Activated naive CD8-positive, alpha-beta T cell treated with anti-CD3 and anti-CD28 coated beads, Interleukin-2, amount 50 U/mL, for 24 hours (primary cell): ENCODE measurements at regions not wholly inside any gene's neighbourhood (a gene's known extent, or its start where the extent isn't known, plus 50 kb on each side); places are given as distances from the start of the nearest gene placed in this dataset.
"Not testable (repeated sequence)": the region's sequence is repeated elsewhere in the genome, so short reads cannot be mapped to it uniquely, and the experiment has no call there.

ENCODE experiments used
- ATAC-seq: fragments of 150-1000 bp; cut with Tn5 transposase; one replicate; pipeline ENCODE4 v1.10.0; 2021
- DNase-seq: peaks from one replicate; pipeline ENCODE4 v3.0.0; 2021
- H3K27ac Mint-ChIP-seq: one replicate; pipeline ENCODE4 v1.8.0; 2021; ENCODE audit warnings: mild to moderate bottlenecking, mixed read lengths
- H3K27me3 Mint-ChIP-seq: one replicate; pipeline ENCODE4 v1.8.0; 2021; ENCODE audit warnings: mixed read lengths
- H3K36me3 Mint-ChIP-seq: one replicate; pipeline ENCODE4 v1.8.0; 2021; ENCODE audit warnings: low read depth, mixed read lengths
- H3K4me1 Mint-ChIP-seq: one replicate; pipeline ENCODE4 v1.8.0; 2021; ENCODE audit warnings: mixed read lengths
- H3K4me3 Mint-ChIP-seq: one replicate; pipeline ENCODE4 v1.8.0; 2021; ENCODE audit warnings: mild to moderate bottlenecking, moderate library complexity, mixed read lengths
- H3K9me3 Mint-ChIP-seq: one replicate; pipeline ENCODE4 v1.8.0; 2021; ENCODE audit warnings: mixed read lengths

- Mint-ChIP-seq H3K27me3 (no peaks in the 10 kb centered on the region), H3K36me3 (no peaks in the 10 kb centered on the region), H3K27ac (no peak overlapping the region), H3K4me1 (peaks cover 8% of the 10 kb centered on the region), H3K9me3 (no peaks in the 10 kb centered on the region), H3K4me3 (no peak overlapping the region)
- DNase-seq (no peak), ATAC-seq (no peak)
Measured at GRCh38 chr1:228833911-228834688, 98.8 kb downstream of the RHOU start.

GRCh38 chr1:228835456-228835855 is 100.2 kb downstream of the RHOU start:
- DNase-seq = no peak
- H3K27ac Mint-ChIP-seq = no peak overlapping the region
- ATAC-seq = no peak

GRCh38 chr1:228835911-228836310 is 100.6 kb downstream of the RHOU start:
- Mint-ChIP-seq H3K27ac (no peak overlapping the region), H3K36me3 (no peaks in the 10 kb centered on the region), H3K4me1 (peaks cover 7% of the 10 kb centered on the region), H3K4me3 (no peak overlapping the region), H3K9me3 (no peaks in the 10 kb centered on the region), H3K27me3 (no peaks in the 10 kb centered on the region)
- DNase-seq (no peak), ATAC-seq (no peak)

More at GRCh38 chr1:228835456-228835855, 100.2 kb downstream of the RHOU start:
- Mint-ChIP-seq H3K9me3 (no peaks in the 10 kb centered on the region), H3K4me1 (peaks cover 8% of the 10 kb centered on the region), H3K36me3 (no peaks in the 10 kb centered on the region), H3K27me3 (no peaks in the 10 kb centered on the region), H3K4me3 (no peak overlapping the region)

GRCh38 chr1:228836427-228836826 is 101.1 kb downstream of the RHOU start:
- Mint-ChIP-seq H3K36me3 (no peaks in the 10 kb centered on the region), H3K9me3 (no peaks in the 10 kb centered on the region)

GRCh38 chr1:228837032-228837431 is 101.8 kb downstream of the RHOU start:
- Mint-ChIP-seq H3K27me3 (no peaks in the 10 kb centered on the region), H3K27ac (no peak overlapping the region), H3K36me3 (no peaks in the 10 kb centered on the region), H3K4me1 (no peaks in the 10 kb centered on the region), H3K9me3 (no peaks in the 10 kb centered on the region), H3K4me3 (no peak overlapping the region)
- ATAC-seq (no peak), DNase-seq (no peak)

More at GRCh38 chr1:228836427-228836826, 101.1 kb downstream of the RHOU start:
- Mint-ChIP-seq H3K4me1 (peaks cover 2% of the 10 kb centered on the region), H3K27ac (no peak overlapping the region), H3K4me3 (no peak overlapping the region), H3K27me3 (no peaks in the 10 kb centered on the region)
- no peak for DNase-seq
- no peak for ATAC-seq

- Mint-ChIP-seq H3K4me3 (no peak overlapping the region), H3K27me3 (no peaks in the 10 kb centered on the region), H3K36me3 (no peaks in the 10 kb centered on the region), H3K27ac (no peak overlapping the region), H3K9me3 (peaks cover 6% of the 10 kb centered on the region), H3K4me1 (no peaks in the 10 kb centered on the region)
- no peak for ATAC-seq
- no peak for DNase-seq
Measured at GRCh38 chr1:228837817-228838716, 102.8 kb downstream of the RHOU start.

GRCh38 chr1:228838717-228839500 is 103.6 kb downstream of the RHOU start:
- no peak overlapping the region for H3K4me3 Mint-ChIP-seq
- H3K27me3 Mint-ChIP-seq = no peaks in the 10 kb centered on the region
- no peak overlapping the region for H3K27ac Mint-ChIP-seq
- ATAC-seq (no peak), DNase-seq (no peak)
- H3K4me1 Mint-ChIP-seq = no peaks in the 10 kb centered on the region
- peaks cover 7% of the 10 kb centered on the region for H3K9me3 Mint-ChIP-seq
- peaks cover 2% of the 10 kb centered on the region for H3K36me3 Mint-ChIP-seq

GRCh38 chr1:228839656-228840055 is 104.4 kb downstream of the RHOU start:
- Mint-ChIP-seq H3K4me1 (no peaks in the 10 kb centered on the region), H3K9me3 (peaks cover 7% of the 10 kb centered on the region), H3K4me3 (no peak overlapping the region), H3K36me3 (peaks cover 2% of the 10 kb centered on the region), H3K27me3 (no peaks in the 10 kb centered on the region), H3K27ac (no peak overlapping the region)
- no peak for ATAC-seq
- no peak for DNase-seq

GRCh38 chr1:228841632-228842031 is 106.4 kb downstream of the RHOU start:
- Mint-ChIP-seq H3K27me3 (no peaks in the 10 kb centered on the region), H3K9me3 (peaks cover 7% of the 10 kb centered on the region), H3K36me3 (peaks cover 2% of the 10 kb centered on the region), H3K27ac (peak overlapping the region; percentile 18), H3K4me3 (no peak overlapping the region), H3K4me1 (no peaks in the 10 kb centered on the region)
- no peak for DNase-seq
- no peak for ATAC-seq

- H3K27ac Mint-ChIP-seq = peak overlapping the region; percentile 18
- DNase-seq (no peak), ATAC-seq (peak; percentile 73)
Measured at GRCh38 chr1:228842094-228842775, 107.0 kb downstream of the RHOU start.

GRCh38 chr1:228845101-228845500 is 109.8 kb downstream of the RHOU start:
- no peak for DNase-seq
- no peak overlapping the region for H3K27ac Mint-ChIP-seq
- H3K36me3 Mint-ChIP-seq = peaks cover 2% of the 10 kb centered on the region
- no peak for ATAC-seq
- peaks cover 7% of the 10 kb centered on the region for H3K9me3 Mint-ChIP-seq
- no peak overlapping the region for H3K4me3 Mint-ChIP-seq
- H3K27me3 Mint-ChIP-seq = no peaks in the 10 kb centered on the region
- H3K4me1 Mint-ChIP-seq = no peaks in the 10 kb centered on the region

More at GRCh38 chr1:228842094-228842775, 107.0 kb downstream of the RHOU start:
- Mint-ChIP-seq H3K4me1 (no peaks in the 10 kb centered on the region), H3K36me3 (peaks cover 2% of the 10 kb centered on the region), H3K4me3 (no peak overlapping the region), H3K9me3 (peaks cover 7% of the 10 kb centered on the region), H3K27me3 (no peaks in the 10 kb centered on the region)

- no peaks in the 10 kb centered on the region for H3K4me1 Mint-ChIP-seq
- no peak overlapping the region for H3K4me3 Mint-ChIP-seq
- peak; percentile 55 for ATAC-seq
- H3K27ac Mint-ChIP-seq = no peak overlapping the region
- no peaks in the 10 kb centered on the region for H3K27me3 Mint-ChIP-seq
- no peak for DNase-seq
- peaks cover 2% of the 10 kb centered on the region for H3K36me3 Mint-ChIP-seq
- H3K9me3 Mint-ChIP-seq = peaks cover 7% of the 10 kb centered on the region
Measured at GRCh38 chr1:228846952-228847351, 111.7 kb downstream of the RHOU start.

- H3K27me3 Mint-ChIP-seq, H3K4me3 Mint-ChIP-seq, H3K27ac Mint-ChIP-seq, H3K36me3 Mint-ChIP-seq, ATAC-seq, DNase-seq, H3K9me3 Mint-ChIP-seq, H3K4me1 Mint-ChIP-seq: not testable (repeated sequence)
Measured at GRCh38 chr1:228847451-228847850, 112.2 kb downstream of the RHOU start.

- peaks cover under 1% of the 10 kb centered on the region for H3K36me3 Mint-ChIP-seq
- no peaks in the 10 kb centered on the region for H3K9me3 Mint-ChIP-seq
Measured at GRCh38 chr1:228848406-228848805, 113.1 kb downstream of the RHOU start.

More at GRCh38 chr1:228848406-228848805, 113.1 kb downstream of the RHOU start:
- H3K4me3 Mint-ChIP-seq = no peak overlapping the region
- no peak overlapping the region for H3K27ac Mint-ChIP-seq
- no peaks in the 10 kb centered on the region for H3K27me3 Mint-ChIP-seq
- ATAC-seq (no peak), DNase-seq (no peak)
- no peaks in the 10 kb centered on the region for H3K4me1 Mint-ChIP-seq
